IMR-90 (cell line): ENCODE measurements at regions not wholly inside any gene's neighbourhood (a gene's known extent, or its start where the extent isn't known, plus 50 kb on each side); places are given as distances from the start of the nearest gene placed in this dataset.

Experiments
- ATAC-seq: fragments of 200-7000 bp; cut with Tn5 transposase; 2 replicates; pipeline ENCODE4 v1.9.1; 2020; ENCODE audit warnings: low read depth, mild to moderate bottlenecking, moderate library complexity
- BruUV-seq: library from RNA; stranded (reverse); fragments of 400-500 nt; replicated peaks from 2 replicates; lab custom pipeline; 2021; lab: Mats Ljungman, UMichigan
- CTCF ChIA-PET: fragments of 300-600 bp; formaldehyde crosslinking; extraction: SDS; loops from one replicate; lab custom pipeline; 2021; ENCODE audit warnings: antibody characterized with exemption; lab: Yijun Ruan, JAX
- POLR2A ChIA-PET: fragments of 300-600 bp; sonication (Branson Sonifier 250); formaldehyde crosslinking; loops from one replicate; lab custom pipeline; 2022; ENCODE audit warnings: antibody characterized with exemption; ENCODE audit not compliant: unreplicated experiment; lab: Charles Lee
- DNase-seq: peaks from one replicate; pipeline ENCODE4 v3.0.0; 2013
- H2AFZ ChIP-seq: replicated peaks from 2 replicates; pipeline ENCODE3; 2013; ENCODE audit warnings: low read length, mild to moderate bottlenecking; ENCODE audit not compliant: poor library complexity
- H2AK5ac ChIP-seq: 2 replicates; pipeline ENCODE4 v1.6.1; 2013; ENCODE audit warnings: low read depth, low read length, inconsistent platforms
- H2AK9ac ChIP-seq: replicated peaks from 2 replicates; pipeline ENCODE3; 2013; ENCODE audit warnings: mild to moderate bottlenecking, low read depth, low read length, moderate library complexity; ENCODE audit not compliant: poor library complexity
- H2BK120ac ChIP-seq: 2 replicates; pipeline ENCODE4 v1.6.1; 2013; ENCODE audit warnings: low read depth, low read length, inconsistent platforms
- H2BK15ac ChIP-seq: 3 replicates; pipeline ENCODE4 v1.6.1; 2013; ENCODE audit warnings: low read depth, low read length, inconsistent platforms
- H2BK20ac ChIP-seq: 2 replicates; pipeline ENCODE4 v1.6.1; 2013; ENCODE audit warnings: low read depth, mild to moderate bottlenecking, inconsistent platforms, low read length, moderate library complexity
- H2BK5ac ChIP-seq: 2 replicates; pipeline ENCODE4 v1.6.1; 2013; ENCODE audit warnings: mild to moderate bottlenecking, low read depth, low read length, inconsistent platforms; ENCODE audit not compliant: poor library complexity, severe bottlenecking
- H3K14ac ChIP-seq: replicated peaks from 2 replicates; pipeline ENCODE4 v1.6.1; 2013; ENCODE audit warnings: low read depth, low read length, inconsistent platforms
- H3K18ac ChIP-seq: 2 replicates; pipeline ENCODE4 v1.6.1; 2013; ENCODE audit warnings: low read depth, low read length, control low read depth
- H3K23ac ChIP-seq: 2 replicates; pipeline ENCODE4 v1.6.1; 2013; ENCODE audit warnings: low read depth, low read length, inconsistent platforms
- H3K27ac ChIP-seq: 2 replicates; pipeline ENCODE4 v1.5.1; 2013; ENCODE audit warnings: mild to moderate bottlenecking, control low read depth, low read length; ENCODE audit not compliant: insufficient read depth
- H3K27me3 ChIP-seq: 2 replicates; pipeline ENCODE4 v1.6.1; 2013; ENCODE audit warnings: low read length; ENCODE audit not compliant: control insufficient read depth, insufficient read depth
- H3K36me3 ChIP-seq: 2 replicates; pipeline ENCODE4 v1.6.1; 2013; ENCODE audit warnings: low read length, mixed read lengths; ENCODE audit not compliant: control insufficient read depth, insufficient read depth
- H3K4ac ChIP-seq: 2 replicates; pipeline ENCODE4 v1.6.1; 2013; ENCODE audit warnings: low read depth, low read length, inconsistent platforms
- H3K4me1 ChIP-seq: 2 replicates; pipeline ENCODE4 v1.6.1; 2013; ENCODE audit warnings: low read length, mixed read lengths; ENCODE audit not compliant: control insufficient read depth, insufficient read depth
- H3K4me2 ChIP-seq: 2 replicates; pipeline ENCODE4 v1.6.1; 2013; ENCODE audit warnings: low read depth, mild to moderate bottlenecking, control low read depth, low read length, moderate library complexity
- H3K4me3 ChIP-seq: 2 replicates; pipeline ENCODE4 v1.5.1; 2013; ENCODE audit warnings: low read depth, mild to moderate bottlenecking, control low read depth, low read length, moderate library complexity; ENCODE audit not compliant: insufficient read depth
- H3K56ac ChIP-seq: 2 replicates; pipeline ENCODE4 v1.6.1; 2013; ENCODE audit warnings: low read length, inconsistent platforms; ENCODE audit not compliant: insufficient read depth; ENCODE audit errors: extremely low read depth
- H3K79me1 ChIP-seq, 2 experiments: 2 replicates each; pipeline ENCODE4 v1.6.1; 2013; ENCODE audit warnings: low read length in 2 of 2, inconsistent platforms in 1 of 2, low read depth in 1 of 2
- H3K9ac ChIP-seq: 2 replicates; pipeline ENCODE4 v1.6.1; 2013; ENCODE audit warnings: low read depth, low read length, control low read depth
- H3K9me1 ChIP-seq: 2 replicates; pipeline ENCODE4 v1.6.1; 2013; ENCODE audit warnings: low read length, inconsistent platforms; ENCODE audit not compliant: insufficient read depth
- H3K9me3 ChIP-seq: 2 replicates; pipeline ENCODE4 v1.6.1; 2013; ENCODE audit warnings: low read length; ENCODE audit not compliant: control insufficient read depth, insufficient read depth
- H4K20me1 ChIP-seq: 2 replicates; pipeline ENCODE4 v1.6.1; 2013; ENCODE audit warnings: low read length, inconsistent platforms; ENCODE audit not compliant: insufficient read depth
- H4K5ac ChIP-seq: 2 replicates; pipeline ENCODE4 v1.6.1; 2013; ENCODE audit warnings: mild to moderate bottlenecking, low read depth, low read length, control low read depth
- H4K8ac ChIP-seq, 2 experiments: 2 replicates each; pipeline ENCODE4 v1.6.1; 2013; ENCODE audit warnings: low read depth in 2 of 2, low read length in 2 of 2, control low read depth in 1 of 2, inconsistent platforms in 1 of 2
- H4K91ac ChIP-seq: 2 replicates; pipeline ENCODE4 v1.6.1; 2013; ENCODE audit warnings: low read depth, low read length, inconsistent platforms; ENCODE audit not compliant: insufficient read depth
- BHLHE40 ChIP-seq: fragments of 150-350 bp; IDR thresholded peaks from 2 replicates; pipeline ENCODE4 v1.6.1; 2016; ENCODE audit warnings: mild to moderate bottlenecking, low read depth, low read length
- CEBPB ChIP-seq: IDR thresholded peaks from 2 replicates; pipeline ENCODE4 v1.6.1; 2012; ENCODE audit warnings: low read depth, low read length, improper control_type of control experiment
- FOS ChIP-seq: fragments of 150-350 bp; IDR thresholded peaks from 2 replicates; pipeline ENCODE4 v1.6.1; 2016; ENCODE audit warnings: low read depth, low read length
- MAZ ChIP-seq: IDR thresholded peaks from 2 replicates; pipeline ENCODE4 v1.6.1; 2012; ENCODE audit warnings: low read depth, mild to moderate bottlenecking, low read length, improper control_type of control experiment, moderate library complexity, borderline replicate concordance
- MXI1 ChIP-seq: IDR thresholded peaks from 2 replicates; pipeline ENCODE4 v1.6.1; 2012; ENCODE audit warnings: low read depth, mild to moderate bottlenecking, low read length, moderate library complexity, borderline replicate concordance
- NFE2L2 ChIP-seq: fragments of 150-350 bp; IDR thresholded peaks from 2 replicates; pipeline ENCODE4 v1.6.1; 2016; ENCODE audit warnings: low read depth, mild to moderate bottlenecking, low read length
- POLR2A ChIP-seq: IDR thresholded peaks from 2 replicates; pipeline ENCODE4 v1.6.1; 2012; ENCODE audit warnings: mild to moderate bottlenecking, low read depth, low read length
- SMC3 ChIP-seq: fragments of 150-350 bp; IDR thresholded peaks from 2 replicates; pipeline ENCODE4 v1.6.1; 2016; ENCODE audit warnings: low read depth, mild to moderate bottlenecking, antibody characterized with exemption, low read length, moderate library complexity
- WGBS, 2 experiments: methylation state at CpG; one replicate each; pipeline versions ENCODE4 v1.1.5 to v1.1.7; 2013; ENCODE audit warnings: missing lambda C conversion rate in 2 of 2; ENCODE audit not compliant: insufficient read length in 1 of 2; ENCODE audit errors: extremely low coverage in 2 of 2; 5-methylcytosine and 5-hydroxymethylcytosine counted together
- dilution Hi-C: fragments of 300-500 bp; cut with HindIII; formaldehyde crosslinking; loops from one replicate; pipeline ENCODE4 v1.14.3; 2018; ENCODE audit warnings: low sequenced_read_pairs; ENCODE audit not compliant: unreplicated experiment
- in situ Hi-C: fragments of 300-500 bp; cut with MboI; formaldehyde crosslinking; loops from 3 replicates; pipeline ENCODE4 v1.14.3; 2019; ENCODE audit warnings: low sequenced_read_pairs, inconsistent platforms, mixed read lengths
- intact Hi-C: fragments of 100-400 bp; cut with micrococcal nuclease; formaldehyde crosslinking; loops from 2 replicates; pipeline ENCODE4 v1.10.0; 2022
- TF ChIP-seq, protein P1 (sequence below): fragments of 150-350 bp; IDR thresholded peaks from 2 replicates; pipeline ENCODE4 v1.6.1; 2017; ENCODE audit warnings: mild to moderate bottlenecking, antibody characterized with exemption, low read length, low read depth

DNA sequence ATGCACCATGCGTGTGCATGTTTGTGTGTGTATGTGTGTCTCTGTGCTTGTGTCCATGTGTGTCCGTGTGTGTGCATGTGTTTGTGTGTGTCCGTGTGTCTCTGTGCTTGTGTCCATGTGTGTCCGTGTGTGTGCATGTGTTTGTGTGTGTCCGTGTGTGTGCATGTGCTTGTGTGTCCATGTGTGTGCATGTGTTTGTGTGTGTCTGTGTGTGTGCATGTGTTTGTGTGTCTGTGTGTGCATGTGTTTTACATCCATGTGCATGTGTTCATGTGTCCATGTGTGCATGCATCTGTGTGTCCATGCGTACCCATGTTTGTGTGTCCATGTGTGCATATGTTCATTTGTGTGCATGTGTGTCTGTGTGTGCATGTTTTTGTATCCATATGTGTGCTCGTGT, 100.5 kb downstream of the LBH start:
- dilution Hi-C loops, result no loop called here
- intact Hi-C loops, result no loop called here
- Histone ChIP-seq H3K9me1 (peaks cover 9% of the 10 kb centered on the region), H3K9me3 (no peaks in the 10 kb centered on the region), H3K14ac (peak overlapping the region; percentile 66; the same call in 1 of the 2 replicates), H2AK5ac (no peak overlapping the region), H3K4me3 (no peak overlapping the region), H4K8ac (no peak overlapping the region), H3K27me3 (no peaks in the 10 kb centered on the region), H4K5ac (no peak overlapping the region), H3K4me2 (no peak overlapping the region), H4K91ac (no peak overlapping the region), H3K79me1 (no peaks in the 10 kb centered on the region), H3K23ac (no peak overlapping the region), H3K36me3 (no peaks in the 10 kb centered on the region), H3K9ac (no peak overlapping the region), H2AK9ac (no peak overlapping the region), H3K18ac (no peak overlapping the region), H3K4me1 (0 out of 2 replicates have a peak, but pooled peaks cover 2% of the 10 kb centered on the region), H3K27ac (no peak overlapping the region), H2AFZ (no peak overlapping the region), H3K56ac (no peak overlapping the region), H3K4ac (peak overlapping the region; percentile 10; the same call in 1 of the 2 replicates), H2BK20ac (no peak overlapping the region), H2BK5ac (no peak overlapping the region), H4K20me1 (no peaks in the 10 kb centered on the region), H2BK15ac (no peak overlapping the region), H2BK120ac (no peak overlapping the region)
- DNase-seq (no peak), ATAC-seq (no peak)
- no TSS peak for BruUV-seq
- POLR2A ChIA-PET, result no interaction called here
- 88% methylated on average over 5 of the region's 7 CpGs; no CpG with 5 or more reads in 1 of the 2 experiments for WGBS, 2 experiments
- CTCF ChIA-PET, result no interaction called here
- no peak for TF ChIP-seq MXI1
- no peak for TF ChIP-seq CEBPB
- no peak for TF ChIP-seq NFE2L2
- TF ChIP-seq MAZ, result no peak
- no peak for TF ChIP-seq POLR2A
- TF ChIP-seq, protein P1, sequence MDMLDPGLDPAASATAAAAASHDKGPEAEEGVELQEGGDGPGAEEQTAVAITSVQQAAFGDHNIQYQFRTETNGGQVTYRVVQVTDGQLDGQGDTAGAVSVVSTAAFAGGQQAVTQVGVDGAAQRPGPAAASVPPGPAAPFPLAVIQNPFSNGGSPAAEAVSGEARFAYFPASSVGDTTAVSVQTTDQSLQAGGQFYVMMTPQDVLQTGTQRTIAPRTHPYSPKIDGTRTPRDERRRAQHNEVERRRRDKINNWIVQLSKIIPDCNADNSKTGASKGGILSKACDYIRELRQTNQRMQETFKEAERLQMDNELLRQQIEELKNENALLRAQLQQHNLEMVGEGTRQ, result no peak
- TF ChIP-seq BHLHE40, result no peak
- TF ChIP-seq FOS, result no peak
- TF ChIP-seq SMC3, result no peak
- in situ Hi-C loops, result no loop called here
